ENCODE measurements at regions not wholly inside any gene's neighbourhood (a gene's known extent, or its start where the extent isn't known, plus 50 kb on each side); places are given as distances from the start of the nearest gene placed in this dataset.

DNA sequence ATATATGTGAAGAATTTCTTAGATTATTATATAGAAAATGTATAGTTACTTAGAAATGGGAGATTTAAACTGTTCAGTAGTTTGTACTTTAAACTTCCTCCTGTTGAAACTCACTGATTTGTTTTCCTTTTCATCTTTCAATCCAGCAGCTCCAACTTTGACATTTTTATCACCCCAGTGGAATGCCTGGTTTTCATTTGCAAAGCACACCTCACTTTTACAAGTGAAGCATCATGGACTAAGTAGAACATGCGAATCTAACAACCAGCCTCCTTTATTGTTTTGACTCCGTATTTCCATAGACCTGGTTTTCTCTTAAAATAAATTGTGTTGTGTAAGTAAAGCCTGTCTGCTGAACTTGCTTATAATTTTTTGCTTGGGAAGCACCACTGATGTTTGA is 97.8 kb upstream of the ROBO2 start (continued):
- TF ChIP-seq, protein P1, sequence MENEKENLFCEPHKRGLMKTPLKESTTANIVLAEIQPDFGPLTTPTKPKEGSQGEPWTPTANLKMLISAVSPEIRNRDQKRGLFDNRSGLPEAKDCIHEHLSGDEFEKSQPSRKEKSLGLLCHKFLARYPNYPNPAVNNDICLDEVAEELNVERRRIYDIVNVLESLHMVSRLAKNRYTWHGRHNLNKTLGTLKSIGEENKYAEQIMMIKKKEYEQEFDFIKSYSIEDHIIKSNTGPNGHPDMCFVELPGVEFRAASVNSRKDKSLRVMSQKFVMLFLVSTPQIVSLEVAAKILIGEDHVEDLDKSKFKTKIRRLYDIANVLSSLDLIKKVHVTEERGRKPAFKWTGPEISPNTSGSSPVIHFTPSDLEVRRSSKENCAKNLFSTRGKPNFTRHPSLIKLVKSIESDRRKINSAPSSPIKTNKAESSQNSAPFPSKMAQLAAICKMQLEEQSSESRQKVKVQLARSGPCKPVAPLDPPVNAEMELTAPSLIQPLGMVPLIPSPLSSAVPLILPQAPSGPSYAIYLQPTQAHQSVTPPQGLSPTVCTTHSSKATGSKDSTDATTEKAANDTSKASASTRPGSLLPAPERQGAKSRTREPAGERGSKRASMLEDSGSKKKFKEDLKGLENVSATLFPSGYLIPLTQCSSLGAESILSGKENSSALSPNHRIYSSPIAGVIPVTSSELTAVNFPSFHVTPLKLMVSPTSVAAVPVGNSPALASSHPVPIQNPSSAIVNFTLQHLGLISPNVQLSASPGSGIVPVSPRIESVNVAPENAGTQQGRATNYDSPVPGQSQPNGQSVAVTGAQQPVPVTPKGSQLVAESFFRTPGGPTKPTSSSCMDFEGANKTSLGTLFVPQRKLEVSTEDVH (IDR thresholded peaks at IDR 0.05; ENCODE audit: low read depth, partially characterized antibody) = no peak

DNA sequence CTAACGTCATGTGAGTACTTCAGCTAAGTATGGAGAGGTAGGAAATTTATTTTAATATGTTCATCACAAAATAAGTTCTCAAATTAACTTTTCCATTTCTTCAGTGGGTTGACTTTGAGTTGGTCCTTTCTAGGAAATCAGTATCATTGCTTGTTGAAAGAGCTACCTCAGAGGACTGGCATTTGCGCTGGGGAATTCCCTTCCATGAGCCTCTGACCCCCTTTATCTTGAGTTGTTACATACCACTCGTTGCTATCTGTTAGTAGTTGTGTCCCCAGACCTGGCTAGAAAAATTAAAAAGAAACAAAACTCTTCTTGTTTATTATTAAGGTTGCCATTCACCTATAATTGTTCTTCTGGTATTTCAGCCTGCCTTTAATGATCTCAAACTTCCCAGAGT is 96.8 kb upstream of the ROBO2 start:
- 14% methylated on average over 3 of the region's 3 CpGs for WGBS (ENCODE audit: insufficient coverage, insufficient replicate concordance, low lambda C conversion rate, missing lambda C conversion rate)
- FAIRE-seq = no peak
- ATAC-seq = peak; percentile 55; the same call in 2 of the 3 replicates

More for the DNA sequence above, 96.8 kb upstream of the ROBO2 start:
- Histone ChIP-seq H3K27ac (ENCODE audit: control insufficient read depth, insufficient read depth) (no peak overlapping the region), H2AFZ (ENCODE audit: control insufficient read depth, low read depth, low read length) (no peak overlapping the region), H3K9ac (ENCODE audit: control insufficient read depth, insufficient read depth, low read length) (no peak overlapping the region), H4K20me1 (ENCODE audit: control insufficient read depth, insufficient read depth) (no peaks in the 10 kb centered on the region), H3K4me2 (ENCODE audit: control insufficient read depth, insufficient read depth) (no peak overlapping the region), H3K79me2 (ENCODE audit: control insufficient read depth, insufficient read depth, low read length) (no peaks in the 10 kb centered on the region), H3K9me3 (replicated peaks; ENCODE audit: control insufficient read depth, insufficient read depth, low read length) (no peaks in the 10 kb centered on the region), H3K4me3 (no peak overlapping the region), H3K36me3 (ENCODE audit: control insufficient read depth in 2 of 2, insufficient read depth in 2 of 2, low read length in 1 of 2) (no peaks in the 10 kb centered on the region), H3K27me3 (replicated peaks in 1 of 2; ENCODE audit: control insufficient read depth in 2 of 2, insufficient read depth in 2 of 2, low read length in 1 of 2) (no peaks in the 10 kb centered on the region), H3K4me1 (ENCODE audit: control insufficient read depth, insufficient read depth, low read length) (no peaks in the 10 kb centered on the region)
- ChIA-PET RAD21 (ENCODE audit: unreplicated experiment) (no interaction called here), POLR2A (no interaction called here), CTCF (no interaction called here), SMC1A (ENCODE audit: uncharacterized antibody, unreplicated experiment) (no interaction called here)
- in situ Hi-C loops (cut with MboI) (no loop called here), intact Hi-C loops (cut with micrococcal nuclease; ENCODE audit: unreplicated experiment) (no loop called here)
- DNase-seq (ENCODE audit: low read depth, low spot score) = no peak
- BruUV-seq (replicated peaks) = no TSS peak
- TF ChIP-seq, protein P2, sequence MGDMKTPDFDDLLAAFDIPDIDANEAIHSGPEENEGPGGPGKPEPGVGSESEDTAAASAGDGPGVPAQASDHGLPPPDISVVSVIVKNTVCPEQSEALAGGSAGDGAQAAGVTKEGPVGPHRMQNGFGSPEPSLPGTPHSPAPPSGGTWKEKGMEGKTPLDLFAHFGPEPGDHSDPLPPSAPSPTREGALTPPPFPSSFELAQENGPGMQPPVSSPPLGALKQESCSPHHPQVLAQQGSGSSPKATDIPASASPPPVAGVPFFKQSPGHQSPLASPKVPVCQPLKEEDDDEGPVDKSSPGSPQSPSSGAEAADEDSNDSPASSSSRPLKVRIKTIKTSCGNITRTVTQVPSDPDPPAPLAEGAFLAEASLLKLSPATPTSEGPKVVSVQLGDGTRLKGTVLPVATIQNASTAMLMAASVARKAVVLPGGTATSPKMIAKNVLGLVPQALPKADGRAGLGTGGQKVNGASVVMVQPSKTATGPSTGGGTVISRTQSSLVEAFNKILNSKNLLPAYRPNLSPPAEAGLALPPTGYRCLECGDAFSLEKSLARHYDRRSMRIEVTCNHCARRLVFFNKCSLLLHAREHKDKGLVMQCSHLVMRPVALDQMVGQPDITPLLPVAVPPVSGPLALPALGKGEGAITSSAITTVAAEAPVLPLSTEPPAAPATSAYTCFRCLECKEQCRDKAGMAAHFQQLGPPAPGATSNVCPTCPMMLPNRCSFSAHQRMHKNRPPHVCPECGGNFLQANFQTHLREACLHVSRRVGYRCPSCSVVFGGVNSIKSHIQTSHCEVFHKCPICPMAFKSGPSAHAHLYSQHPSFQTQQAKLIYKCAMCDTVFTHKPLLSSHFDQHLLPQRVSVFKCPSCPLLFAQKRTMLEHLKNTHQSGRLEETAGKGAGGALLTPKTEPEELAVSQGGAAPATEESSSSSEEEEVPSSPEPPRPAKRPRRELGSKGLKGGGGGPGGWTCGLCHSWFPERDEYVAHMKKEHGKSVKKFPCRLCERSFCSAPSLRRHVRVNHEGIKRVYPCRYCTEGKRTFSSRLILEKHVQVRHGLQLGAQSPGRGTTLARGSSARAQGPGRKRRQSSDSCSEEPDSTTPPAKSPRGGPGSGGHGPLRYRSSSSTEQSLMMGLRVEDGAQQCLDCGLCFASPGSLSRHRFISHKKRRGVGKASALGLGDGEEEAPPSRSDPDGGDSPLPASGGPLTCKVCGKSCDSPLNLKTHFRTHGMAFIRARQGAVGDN (IDR thresholded peaks at IDR 0.05) = no peak
- TF ChIP-seq POLR2AphosphoS2 (IDR thresholded peaks at IDR 0.05; ENCODE audit: low read depth, low read length) = no peak
- no peak for TF ChIP-seq POLR2AphosphoS5 (IDR thresholded peaks at IDR 0.05; ENCODE audit: low read length)
- TF ChIP-seq RAD21 (IDR thresholded peaks at IDR 0.05; ENCODE audit: insufficient read depth, low read depth, low read length) = no peak
- TF ChIP-seq SUZ12 (IDR thresholded peaks at IDR 0.05; ENCODE audit: unreplicated experiment) = no peak
- no peak for TF ChIP-seq GATAD2B (conservative IDR thresholded peaks at IDR 0.05; ENCODE audit: low read depth)
- no peak for TF ChIP-seq RAD51 (IDR thresholded peaks at IDR 0.05)
- TF ChIP-seq IRF4 (IDR thresholded peaks at IDR 0.05; ENCODE audit: low read depth, low read length) = no peak
- TF ChIP-seq CHD4 (IDR thresholded peaks at IDR 0.05) = no peak
- TF ChIP-seq, protein P3, sequence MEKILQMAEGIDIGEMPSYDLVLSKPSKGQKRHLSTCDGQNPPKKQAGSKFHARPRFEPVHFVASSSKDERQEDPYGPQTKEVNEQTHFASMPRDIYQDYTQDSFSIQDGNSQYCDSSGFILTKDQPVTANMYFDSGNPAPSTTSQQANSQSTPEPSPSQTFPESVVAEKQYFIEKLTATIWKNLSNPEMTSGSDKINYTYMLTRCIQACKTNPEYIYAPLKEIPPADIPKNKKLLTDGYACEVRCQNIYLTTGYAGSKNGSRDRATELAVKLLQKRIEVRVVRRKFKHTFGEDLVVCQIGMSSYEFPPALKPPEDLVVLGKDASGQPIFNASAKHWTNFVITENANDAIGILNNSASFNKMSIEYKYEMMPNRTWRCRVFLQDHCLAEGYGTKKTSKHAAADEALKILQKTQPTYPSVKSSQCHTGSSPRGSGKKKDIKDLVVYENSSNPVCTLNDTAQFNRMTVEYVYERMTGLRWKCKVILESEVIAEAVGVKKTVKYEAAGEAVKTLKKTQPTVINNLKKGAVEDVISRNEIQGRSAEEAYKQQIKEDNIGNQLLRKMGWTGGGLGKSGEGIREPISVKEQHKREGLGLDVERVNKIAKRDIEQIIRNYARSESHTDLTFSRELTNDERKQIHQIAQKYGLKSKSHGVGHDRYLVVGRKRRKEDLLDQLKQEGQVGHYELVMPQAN (conservative IDR thresholded peaks at IDR 0.05) = no peak
- no peak for TF ChIP-seq CBX5 (IDR thresholded peaks at IDR 0.05; ENCODE audit: low read depth)
- TF ChIP-seq HDGF (IDR thresholded peaks at IDR 0.05) = no peak
- TF ChIP-seq ZZZ3 (IDR thresholded peaks at IDR 0.05; ENCODE audit: control insufficient read depth, insufficient read length, low read depth) = no peak
- TF ChIP-seq CEBPB (IDR thresholded peaks at IDR 0.05; ENCODE audit: borderline replicate concordance in 1 of 2, low read depth in 2 of 2, low read length in 2 of 2) = no peak
